ENCODE measurements at regions not wholly inside any gene's neighbourhood (a gene's known extent, or its start where the extent isn't known, plus 50 kb on each side); places are given as distances from the start of the nearest gene placed in this dataset.
"Not testable (repeated sequence)": the region's sequence is repeated elsewhere in the genome, so short reads cannot be mapped to it uniquely, and the experiment has no call there.

GRCh38 chr1:238608144-238608543 is 717.4 kb upstream of the ZP4 start:
- TF ChIP-seq EP300 (IDR thresholded peaks at IDR 0.05) (no peak), POLR2AphosphoS5 (IDR thresholded peaks at IDR 0.05) (no peak), CTCF (IDR thresholded peaks at IDR 0.05) (no peak), POLR2A (IDR thresholded peaks at IDR 0.05) (no peak)
- Histone ChIP-seq H3K4me1 (no peaks in the 10 kb centered on the region), H3K27me3 (no peaks in the 10 kb centered on the region), H3K4me3 (no peak overlapping the region), H3K36me3 (no peaks in the 10 kb centered on the region), H3K27ac (no peak overlapping the region), H3K9me3 (no peaks in the 10 kb centered on the region)
- no peak for ATAC-seq
- 86% methylated on average over 3 to 5 of the region's 5 CpGs for WGBS, 2 donors (ENCODE audit: low coverage in 1 of 2)

GRCh38 chr1:238606896-238607295 is 716.2 kb upstream of the ZP4 start:
- Histone ChIP-seq H3K4me1 (no peaks in the 10 kb centered on the region), H3K27me3 (no peaks in the 10 kb centered on the region), H3K36me3 (no peaks in the 10 kb centered on the region), H3K27ac (no peak overlapping the region), H3K4me3 (no peak overlapping the region), H3K9me3 (no peaks in the 10 kb centered on the region)
- no peak for ATAC-seq
- WGBS, 2 donors (ENCODE audit: low coverage in 1 of 2) = 76 to 80% methylated on average over 3 to 4 of the region's 4 CpGs
- TF ChIP-seq POLR2A (IDR thresholded peaks at IDR 0.05) = no peak
- TF ChIP-seq EP300 (IDR thresholded peaks at IDR 0.05) = no peak

- Histone ChIP-seq H3K27ac (no peak overlapping the region), H3K9me3 (no peaks in the 10 kb centered on the region), H3K4me3 (no peak overlapping the region), H3K36me3 (no peaks in the 10 kb centered on the region), H3K27me3 (no peaks in the 10 kb centered on the region), H3K4me1 (no peaks in the 10 kb centered on the region)
- 83 to 100% methylated on average over 1 to 2 of the region's 2 CpGs for WGBS, 2 donors (ENCODE audit: low coverage in 1 of 2)
- no peak for ATAC-seq
- TF ChIP-seq POLR2AphosphoS5 (IDR thresholded peaks at IDR 0.05) = no peak
- TF ChIP-seq POLR2A (IDR thresholded peaks at IDR 0.05) = no peak
- TF ChIP-seq CTCF (IDR thresholded peaks at IDR 0.05) = no peak
- no peak for TF ChIP-seq EP300 (IDR thresholded peaks at IDR 0.05)
Observed at GRCh38 chr1:238606457-238606856, 715.7 kb upstream of the ZP4 start.

- no peak for TF ChIP-seq EP300 (IDR thresholded peaks at IDR 0.05)
- no peak for TF ChIP-seq POLR2AphosphoS5 (IDR thresholded peaks at IDR 0.05)
- TF ChIP-seq CTCF (IDR thresholded peaks at IDR 0.05) = no peak
- TF ChIP-seq POLR2A (IDR thresholded peaks at IDR 0.05) = no peak
- Histone ChIP-seq H3K27me3 (no peaks in the 10 kb centered on the region), H3K9me3 (no peaks in the 10 kb centered on the region), H3K27ac (no peak overlapping the region), H3K4me3 (no peak overlapping the region), H3K4me1 (no peaks in the 10 kb centered on the region), H3K36me3 (no peaks in the 10 kb centered on the region)
- ATAC-seq = no peak
- 75 to 79% methylated on average over 2 to 3 of the region's 3 CpGs for WGBS, 2 donors (ENCODE audit: low coverage in 1 of 2)
Observed at GRCh38 chr1:238604357-238604756, 713.6 kb upstream of the ZP4 start.

GRCh38 chr1:238601604-238602003 is 710.9 kb upstream of the ZP4 start:
- H3K9me3 ChIP-seq, H3K27ac ChIP-seq, H3K4me1 ChIP-seq, H3K27me3 ChIP-seq, ATAC-seq, H3K4me3 ChIP-seq, H3K36me3 ChIP-seq: not testable (repeated sequence)
- WGBS, 2 donors (ENCODE audit: low coverage in 1 of 2) = 56% methylated on average over 2 of the region's 2 CpGs; no CpG with 5 or more reads in 1 of the 2 donors

- no peaks in the 10 kb centered on the region for H3K27me3 ChIP-seq
- H3K4me1 ChIP-seq = no peaks in the 10 kb centered on the region
- no peak overlapping the region for H3K4me3 ChIP-seq
- H3K36me3 ChIP-seq = no peaks in the 10 kb centered on the region
- no peak overlapping the region for H3K27ac ChIP-seq
- no peak for ATAC-seq
- TF ChIP-seq POLR2A (IDR thresholded peaks at IDR 0.05) = no peak
- TF ChIP-seq EP300 (IDR thresholded peaks at IDR 0.05) = no peak
- no peak for TF ChIP-seq CTCF (IDR thresholded peaks at IDR 0.05)
- no peak for TF ChIP-seq POLR2AphosphoS5 (IDR thresholded peaks at IDR 0.05)
- WGBS, 2 donors (ENCODE audit: low coverage in 1 of 2) = 85 to 89% methylated on average over 4 of the region's 4 CpGs
- H3K9me3 ChIP-seq = no peaks in the 10 kb centered on the region
Observed at GRCh38 chr1:238596703-238597102, 706.0 kb upstream of the ZP4 start.
